Brain microvascular endothelial cell (primary cell): ENCODE measurements at regions not wholly inside any gene's neighbourhood (a gene's known extent, or its start where the extent isn't known, plus 50 kb on each side); places are given as distances from the start of the nearest gene placed in this dataset.

ENCODE experiments used
- DNase-seq: peaks from one replicate; pipeline ENCODE4 v3.0.0-alpha.2; 2020
- H3K27ac ChIP-seq: fragments of 250-450 bp; sonication (Bioruptor Pico); 2 replicates; pipeline ENCODE4 v1.5.1; 2020; ENCODE audit warnings: mild to moderate bottlenecking, moderate library complexity
- H3K27me3 ChIP-seq: fragments of 250-450 bp; sonication (Bioruptor Pico); replicated peaks from 2 replicates; pipeline ENCODE4 v1.5.1; 2020; ENCODE audit warnings: mild to moderate bottlenecking
- H3K36me3 ChIP-seq: fragments of 250-450 bp; sonication (Bioruptor Pico); replicated peaks from 2 replicates; pipeline ENCODE4 v1.5.1; 2020; ENCODE audit warnings: mild to moderate bottlenecking
- H3K4me3 ChIP-seq: 2 replicates; pipeline ENCODE4 v1.5.1; 2011; ENCODE audit warnings: low read depth, mild to moderate bottlenecking, control low read depth, low read length, moderate library complexity
- CTCF ChIP-seq: IDR thresholded peaks from 2 replicates; pipeline ENCODE4 v1.5.1; 2011; ENCODE audit warnings: low read depth, mild to moderate bottlenecking, moderate library complexity, low read length, control low read depth, inconsistent platforms; ENCODE audit errors: missing control alignments
- in situ Hi-C: cut with HindIII; loops from 2 replicates; pipeline ENCODE4 v1.10.0; 2017; ENCODE audit warnings: low sequenced_read_pairs, low pct_ligation_motif_present

DNA sequence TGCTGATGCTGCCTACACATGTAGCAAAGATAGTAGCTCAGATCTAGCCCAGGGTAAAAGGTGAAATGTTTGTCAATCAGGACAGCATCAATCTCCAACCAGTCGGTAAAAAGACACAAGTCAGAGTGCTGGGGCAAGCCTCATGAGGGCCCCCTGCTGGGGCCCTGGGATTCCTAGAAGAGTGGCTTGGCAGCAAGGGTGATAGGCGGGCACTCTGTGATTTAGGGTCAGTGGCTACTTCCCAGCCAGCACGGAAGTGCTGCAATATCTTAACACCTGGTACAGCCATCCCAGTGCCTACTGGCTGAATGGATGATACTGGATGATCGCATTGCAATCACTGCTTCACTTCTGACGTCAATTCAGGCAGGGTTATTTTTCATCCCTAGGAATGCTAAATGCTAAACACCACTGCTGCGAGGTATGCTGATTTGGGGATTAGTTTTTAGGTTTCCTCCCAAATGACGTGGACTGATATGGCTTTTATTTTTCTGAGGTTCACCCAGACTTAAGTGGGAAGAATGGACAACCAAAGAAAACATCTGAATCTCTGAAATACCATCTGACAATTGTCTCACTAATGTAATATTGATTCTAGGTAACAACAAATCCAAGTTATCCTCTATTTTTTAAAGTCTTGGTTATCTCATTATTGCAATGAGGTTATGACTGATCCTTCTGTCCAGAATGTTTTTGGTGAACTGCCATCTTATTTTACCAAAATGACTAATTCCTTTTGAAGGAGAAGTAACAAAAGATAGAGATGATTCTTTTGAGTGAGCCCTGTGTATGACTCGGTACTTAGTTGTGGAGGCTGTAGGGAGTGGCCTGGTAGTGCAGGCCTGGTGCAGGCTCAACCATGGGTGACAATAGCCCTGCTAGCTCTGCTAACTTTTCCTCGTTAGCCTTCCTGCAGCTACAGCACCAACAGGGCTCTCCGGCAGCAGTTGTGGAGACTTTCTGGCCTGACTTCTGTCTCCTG lies 432.5 kb downstream of the FGF9 start:
- H3K4me3 ChIP-seq: no peak overlapping the region
- no peaks in the 10 kb centered on the region for H3K36me3 ChIP-seq
- H3K27ac ChIP-seq: no peak overlapping the region
- TF ChIP-seq CTCF: no peak
- H3K27me3 ChIP-seq: no peaks in the 10 kb centered on the region
- DNase-seq: no peak
- in situ Hi-C loops: no loop called here

GRCh38 chr13:22106058-22106457 lies 435.2 kb downstream of the FGF9 start:
- in situ Hi-C loops: no loop called here
- no peak for DNase-seq
- no peak for TF ChIP-seq CTCF

DNA sequence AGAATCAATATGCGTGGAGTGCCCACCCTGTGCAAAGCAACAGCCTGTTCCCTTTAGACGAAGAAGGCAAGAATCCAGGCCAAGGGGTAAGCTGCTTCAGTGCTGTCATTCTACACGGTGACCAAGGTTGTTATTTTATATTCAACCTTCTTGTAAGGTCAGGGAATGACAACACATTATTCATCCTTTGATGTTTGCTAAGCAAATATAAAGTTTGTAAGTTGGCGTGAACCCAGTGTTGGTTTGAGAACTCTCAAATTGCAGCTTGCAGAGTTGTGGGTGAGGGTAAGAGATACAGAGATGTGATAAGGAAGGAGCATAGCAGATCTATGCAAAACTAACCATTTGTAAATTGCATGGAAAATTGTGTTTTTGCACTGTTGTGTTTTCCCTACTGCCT lies 436.7 kb downstream of the FGF9 start:
- no peaks in the 10 kb centered on the region for H3K36me3 ChIP-seq
- no peaks in the 10 kb centered on the region for H3K27me3 ChIP-seq
- no peak overlapping the region for H3K27ac ChIP-seq
- DNase-seq: no peak
- H3K4me3 ChIP-seq: no peak overlapping the region
- no peak for TF ChIP-seq CTCF
- in situ Hi-C loops: no loop called here

More at GRCh38 chr13:22106058-22106457, 435.2 kb downstream of the FGF9 start:
- Histone ChIP-seq H3K4me3 (no peak overlapping the region), H3K27me3 (no peaks in the 10 kb centered on the region), H3K27ac (no peak overlapping the region), H3K36me3 (no peaks in the 10 kb centered on the region)

DNA sequence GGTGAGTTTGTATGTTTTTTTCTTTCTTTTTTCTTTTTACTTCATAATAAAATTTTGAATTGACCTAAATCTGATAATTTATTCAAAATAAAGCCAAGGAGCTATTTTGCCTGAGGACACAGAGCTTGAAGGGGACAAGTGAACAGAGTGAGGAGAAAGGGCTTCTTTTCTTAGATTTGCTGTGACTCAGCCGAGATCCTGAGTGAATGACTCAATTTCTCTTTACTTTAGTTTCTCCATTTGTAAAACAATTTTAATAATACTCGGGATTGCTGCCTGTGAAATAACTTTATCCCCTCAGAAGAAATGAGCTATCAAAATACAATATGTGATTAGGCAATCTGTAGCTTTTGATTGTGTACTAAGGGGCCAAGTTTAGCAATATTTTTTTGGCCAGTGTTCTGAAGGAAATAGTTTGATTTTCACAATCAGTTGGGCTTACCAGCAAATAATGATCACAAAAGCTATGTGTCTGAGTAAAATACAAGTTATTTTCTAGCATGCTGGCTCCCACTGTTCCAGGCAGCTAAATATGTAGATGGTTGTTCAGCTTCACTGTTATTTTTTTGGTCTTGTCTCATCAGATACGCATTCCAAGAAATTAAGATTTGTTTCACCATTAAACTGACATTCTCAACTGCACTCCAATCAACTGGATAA lies 437.5 kb downstream of the FGF9 start:
- DNase-seq: no peak
- H3K4me3 ChIP-seq: no peak overlapping the region
- no peaks in the 10 kb centered on the region for H3K27me3 ChIP-seq
- in situ Hi-C loops: no loop called here
- TF ChIP-seq CTCF: no peak
- H3K27ac ChIP-seq: no peak overlapping the region
- H3K36me3 ChIP-seq: no peaks in the 10 kb centered on the region

- in situ Hi-C loops: no loop called here
- Histone ChIP-seq H3K27me3 (no peaks in the 10 kb centered on the region), H3K36me3 (no peaks in the 10 kb centered on the region), H3K4me3 (no peak overlapping the region), H3K27ac (no peak overlapping the region)
- TF ChIP-seq CTCF: no peak
- no peak for DNase-seq
Observed at GRCh38 chr13:22108979-22109378, 438.1 kb downstream of the FGF9 start.
